Retina (tissue), 1 donor: ENCODE measurements at regions not wholly inside any gene's neighbourhood (a gene's known extent, or its start where the extent isn't known, plus 50 kb on each side); places are given as distances from the start of the nearest gene placed in this dataset.
"Not testable (repeated sequence)": the region's sequence is repeated elsewhere in the genome, so short reads cannot be mapped to it uniquely, and the experiment has no call there.

ENCODE experiments used
- DNase-seq: peaks from one replicate; pipeline ENCODE4 v3.0.0-alpha.2; 2016

DNA sequence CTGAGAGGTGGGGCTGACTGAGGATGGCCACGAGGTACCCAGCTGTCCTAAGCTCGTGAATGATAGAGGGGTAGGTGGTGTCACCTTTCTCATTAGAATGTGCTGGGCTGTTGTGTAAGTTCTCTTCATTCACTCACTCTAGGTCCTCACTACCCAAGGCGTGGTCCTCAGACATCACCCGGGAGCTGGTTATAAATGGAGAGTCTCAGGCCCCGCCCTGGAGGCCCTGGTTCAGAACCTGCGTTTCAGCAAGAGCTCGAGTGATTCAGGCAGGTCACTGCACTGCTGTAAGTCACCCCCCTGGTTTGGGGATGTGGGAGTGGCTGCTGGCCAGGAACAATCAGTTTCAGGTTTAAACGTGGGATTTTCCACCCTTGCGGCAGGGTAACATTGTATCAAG lies 139.8 kb downstream of the FOXL1 start:
- no peak for DNase-seq

DNA sequence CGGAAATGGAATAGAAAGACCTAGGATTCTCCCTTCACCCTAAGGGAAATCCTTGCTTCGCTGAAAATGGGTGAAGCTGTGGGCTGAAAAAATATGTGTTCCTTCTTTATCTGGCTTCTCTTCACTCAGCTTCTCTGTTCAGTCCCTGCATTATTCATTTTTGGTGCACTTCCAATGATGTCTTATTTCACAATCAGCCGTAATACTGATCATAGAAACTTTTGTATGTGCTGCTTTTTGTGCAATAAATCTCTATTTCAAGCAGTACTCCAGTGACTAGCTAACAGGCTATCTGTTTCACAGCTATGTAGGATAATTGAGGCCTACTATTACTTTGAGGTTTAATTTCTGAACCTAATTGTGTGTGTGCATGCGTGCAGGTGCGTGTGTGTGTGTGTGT lies 144.6 kb downstream of the FOXL1 start:
- DNase-seq = no peak

DNA sequence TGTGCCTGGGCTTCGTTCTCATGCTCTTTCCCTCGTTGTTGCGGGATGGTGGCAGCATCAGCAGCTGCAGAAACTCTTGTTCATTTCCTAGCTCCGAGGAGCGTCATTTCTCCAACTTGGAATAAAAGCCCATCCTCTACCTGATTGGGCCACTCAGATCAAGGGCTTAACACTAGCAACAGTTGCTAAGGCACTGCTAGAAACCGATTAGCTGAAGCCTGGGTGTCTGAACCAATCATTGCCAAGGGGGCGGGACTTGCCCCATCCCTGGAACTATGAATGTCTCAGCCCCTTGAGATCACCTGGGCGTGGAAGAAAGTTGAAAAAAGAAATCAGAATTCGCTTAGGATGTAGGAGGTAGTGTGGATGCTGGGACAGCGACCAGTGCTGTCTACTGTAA lies 145.3 kb downstream of the FOXL1 start:
- DNase-seq = no peak

DNA sequence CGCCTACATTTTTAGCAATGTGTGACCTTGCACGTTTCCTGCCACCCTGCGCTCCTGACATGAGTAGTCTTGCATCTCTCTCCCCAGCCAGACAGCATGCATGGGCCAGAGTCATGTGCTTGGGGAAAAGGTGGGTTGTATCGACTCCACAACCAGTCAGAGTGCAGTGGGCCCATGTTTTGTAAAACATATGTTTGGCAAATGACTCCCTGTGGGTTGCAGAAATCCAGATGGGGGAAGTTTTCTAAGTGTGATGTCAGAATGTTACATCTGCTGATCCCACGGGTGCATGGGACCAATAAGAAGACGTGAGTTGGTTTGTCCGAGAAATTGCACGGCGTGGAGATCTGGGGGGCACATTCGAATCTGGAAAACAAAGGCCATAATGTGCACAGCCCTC lies 147.1 kb downstream of the FOXL1 start:
- DNase-seq = no peak

DNA sequence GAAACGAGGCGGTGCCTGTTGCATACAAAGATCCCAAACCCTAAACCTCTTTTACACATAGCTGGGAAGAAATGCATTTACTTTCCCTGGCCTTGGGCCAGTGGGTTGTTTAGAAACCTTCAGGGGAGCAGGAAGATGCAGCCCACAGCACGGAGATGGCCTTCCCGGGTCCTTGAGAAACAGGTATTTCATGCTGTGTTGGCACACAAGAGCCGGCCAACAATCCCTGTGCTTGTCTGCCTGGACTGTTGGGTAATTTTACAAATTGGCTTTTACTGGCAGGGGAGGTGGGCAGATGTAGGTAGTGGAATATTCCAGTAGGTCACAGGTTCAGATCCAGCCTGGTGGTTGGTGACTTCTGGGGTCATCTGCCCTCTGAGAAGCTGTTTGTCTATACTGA lies 148.0 kb downstream of the FOXL1 start:
- no peak for DNase-seq

DNA sequence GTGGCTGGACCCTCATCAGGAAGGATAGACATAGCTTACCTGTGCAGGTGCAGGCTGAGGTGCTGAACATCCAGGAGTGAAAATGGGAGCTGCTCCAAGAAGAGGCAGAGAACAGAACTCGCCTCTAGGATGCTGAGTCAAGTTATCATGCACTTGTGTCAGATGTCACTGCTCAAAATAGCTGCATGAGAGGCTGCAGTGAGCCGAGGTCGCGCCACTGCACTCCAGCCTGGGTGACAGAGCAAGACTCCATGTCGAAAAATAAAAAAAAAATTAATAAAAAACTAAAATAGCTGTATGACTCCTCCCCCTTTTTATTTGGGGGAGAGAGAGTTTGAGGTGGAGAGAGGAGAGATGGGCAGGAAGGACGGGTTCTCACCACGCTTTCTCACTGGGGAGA lies 148.8 kb downstream of the FOXL1 start:
- no peak for DNase-seq

DNA sequence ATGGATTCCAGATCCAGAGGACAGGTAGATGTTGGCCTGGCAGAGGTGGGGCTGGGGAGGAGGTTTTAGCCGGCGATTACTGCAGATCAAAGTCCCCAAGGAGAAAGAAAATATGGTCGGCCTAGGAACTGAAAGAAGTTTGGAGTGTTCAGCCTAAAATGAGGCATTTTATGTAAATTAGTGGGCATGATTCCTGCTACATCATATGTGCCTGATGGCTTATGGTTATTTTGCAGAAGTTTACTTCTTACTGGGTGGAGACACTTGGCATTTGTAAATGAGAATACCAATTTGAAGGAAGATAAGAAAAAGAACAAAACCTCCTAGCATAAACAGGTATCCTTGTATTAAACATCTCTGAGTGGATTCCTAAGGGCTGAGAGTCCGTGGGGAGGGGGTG lies 149.3 kb downstream of the FOXL1 start:
- no peak for DNase-seq

DNA sequence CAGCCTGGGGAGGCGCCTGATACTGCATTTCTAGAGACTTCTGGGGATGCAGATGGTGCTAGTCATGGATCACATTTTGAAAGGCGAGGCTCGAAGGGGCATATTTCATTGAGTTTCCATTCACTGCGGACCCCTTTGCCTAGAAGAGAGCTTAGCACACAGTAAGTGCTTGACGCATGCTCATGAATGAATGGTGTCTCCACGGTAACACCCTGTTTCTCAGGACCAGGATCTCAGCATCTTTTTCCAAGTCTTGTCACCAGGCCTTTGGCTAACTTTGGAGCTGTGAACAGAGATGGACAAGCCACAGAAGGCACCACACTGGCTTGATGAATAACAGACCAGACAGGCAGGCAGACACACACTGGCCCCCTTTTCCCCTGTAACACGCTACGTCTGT lies 151.3 kb downstream of the FOXL1 start:
- DNase-seq = no peak

DNA sequence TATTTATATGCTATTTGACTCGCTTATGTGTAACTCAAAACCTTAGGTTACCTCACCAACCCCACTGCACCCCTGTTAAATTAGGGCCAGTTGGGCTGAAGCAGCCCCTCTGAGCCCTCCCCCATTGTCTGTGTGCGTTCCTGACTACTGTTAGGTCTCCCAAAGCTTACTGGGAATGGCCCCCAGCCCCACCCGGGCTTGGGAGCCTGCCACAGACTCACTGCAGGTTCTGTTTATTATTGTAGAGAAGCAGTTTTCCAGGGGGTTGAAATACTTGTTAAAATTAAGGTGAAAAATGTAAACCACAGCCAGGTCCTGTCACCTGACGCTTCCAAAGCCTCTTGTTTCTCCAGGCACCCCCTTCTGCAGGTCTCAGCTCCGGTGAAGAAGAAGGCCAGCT lies 151.7 kb downstream of the FOXL1 start:
- DNase-seq = no peak

DNA sequence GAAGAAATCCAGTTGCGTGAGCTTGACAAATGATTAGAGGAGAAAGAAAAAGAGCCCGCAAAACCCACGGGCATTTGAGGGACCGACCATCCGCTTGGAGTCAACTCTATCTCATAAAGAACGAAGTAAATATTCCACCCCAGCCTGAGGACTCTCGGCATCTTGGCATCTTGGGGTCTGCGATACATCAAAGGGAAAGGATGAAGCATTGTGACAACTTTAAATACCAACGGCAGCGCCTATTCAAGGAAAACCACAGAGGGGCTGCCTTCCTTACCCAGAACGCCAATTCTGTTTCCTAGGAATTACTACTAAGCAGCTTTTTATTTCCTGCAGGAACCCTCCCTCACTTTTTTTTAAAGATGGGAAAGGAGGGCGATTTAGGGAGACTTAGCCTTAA lies 152.2 kb downstream of the FOXL1 start:
- no peak for DNase-seq

DNA sequence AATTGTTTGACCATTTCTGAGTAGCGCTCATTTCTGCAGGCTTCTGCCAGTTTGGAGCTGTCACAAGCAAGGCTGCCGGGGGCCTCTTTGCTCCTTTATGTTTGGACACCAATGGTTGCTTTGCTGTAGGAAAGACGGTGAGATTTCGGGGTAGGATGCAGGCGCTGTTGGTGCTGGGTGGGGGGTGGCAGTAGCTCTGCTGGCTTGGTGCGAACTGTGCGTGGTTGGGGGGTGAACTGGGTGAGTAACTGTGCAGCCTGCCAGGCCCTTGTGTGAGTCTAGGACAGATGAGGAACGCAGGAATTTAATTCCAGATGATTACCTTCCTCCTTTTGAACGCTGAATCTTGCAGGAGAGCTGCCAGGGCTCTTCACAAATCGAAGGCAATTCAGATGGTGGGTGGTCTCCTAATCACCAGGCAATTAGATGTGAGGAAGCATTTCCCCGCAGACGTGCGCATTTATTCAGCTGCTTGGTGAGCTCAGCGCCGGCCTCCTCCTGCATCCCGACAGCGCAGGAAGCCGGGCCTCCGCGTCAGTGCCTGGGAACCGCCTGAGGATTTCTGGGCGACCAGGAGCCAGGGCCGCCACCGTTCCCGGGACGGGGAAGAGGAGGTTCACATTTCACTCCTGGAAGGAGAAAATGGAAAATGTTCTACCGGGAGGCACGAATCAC lies 154.4 kb downstream of the FOXL1 start:
- DNase-seq = peak; percentile 85

DNA sequence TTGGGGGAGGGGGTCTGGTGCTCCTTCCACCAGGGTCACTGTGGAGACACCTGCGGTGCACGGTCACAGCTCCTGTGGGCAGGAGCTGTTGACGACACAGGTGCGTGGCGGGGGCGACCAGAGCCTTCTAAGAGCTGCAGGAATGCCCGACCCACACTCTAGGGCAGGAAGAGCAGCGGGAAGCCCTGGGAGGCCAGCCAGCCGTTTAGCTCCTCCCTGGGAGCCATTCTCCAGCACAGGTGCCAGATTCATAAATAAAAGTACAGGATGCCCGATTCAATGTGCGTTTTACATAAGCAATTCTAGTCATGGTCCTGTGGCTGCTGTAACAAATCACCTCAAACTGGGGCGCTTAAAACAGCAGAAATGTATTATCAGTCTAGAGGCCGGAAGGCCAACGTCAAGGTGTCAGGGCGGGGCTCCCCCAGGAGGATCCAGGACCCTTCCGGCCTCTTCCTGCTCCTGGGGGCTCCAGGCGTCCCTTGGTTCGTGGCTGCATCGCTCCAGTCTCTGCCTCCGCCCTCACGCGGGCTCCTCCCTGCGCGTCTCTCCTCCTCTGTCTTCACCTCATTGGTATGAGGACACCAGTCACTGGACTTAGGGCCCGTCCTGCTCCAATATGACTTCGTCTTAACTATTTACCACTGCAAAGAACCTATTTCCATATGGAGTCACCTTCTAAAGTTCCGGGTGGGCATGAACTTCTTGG lies 155.4 kb downstream of the FOXL1 start:
- no peak for DNase-seq

DNA sequence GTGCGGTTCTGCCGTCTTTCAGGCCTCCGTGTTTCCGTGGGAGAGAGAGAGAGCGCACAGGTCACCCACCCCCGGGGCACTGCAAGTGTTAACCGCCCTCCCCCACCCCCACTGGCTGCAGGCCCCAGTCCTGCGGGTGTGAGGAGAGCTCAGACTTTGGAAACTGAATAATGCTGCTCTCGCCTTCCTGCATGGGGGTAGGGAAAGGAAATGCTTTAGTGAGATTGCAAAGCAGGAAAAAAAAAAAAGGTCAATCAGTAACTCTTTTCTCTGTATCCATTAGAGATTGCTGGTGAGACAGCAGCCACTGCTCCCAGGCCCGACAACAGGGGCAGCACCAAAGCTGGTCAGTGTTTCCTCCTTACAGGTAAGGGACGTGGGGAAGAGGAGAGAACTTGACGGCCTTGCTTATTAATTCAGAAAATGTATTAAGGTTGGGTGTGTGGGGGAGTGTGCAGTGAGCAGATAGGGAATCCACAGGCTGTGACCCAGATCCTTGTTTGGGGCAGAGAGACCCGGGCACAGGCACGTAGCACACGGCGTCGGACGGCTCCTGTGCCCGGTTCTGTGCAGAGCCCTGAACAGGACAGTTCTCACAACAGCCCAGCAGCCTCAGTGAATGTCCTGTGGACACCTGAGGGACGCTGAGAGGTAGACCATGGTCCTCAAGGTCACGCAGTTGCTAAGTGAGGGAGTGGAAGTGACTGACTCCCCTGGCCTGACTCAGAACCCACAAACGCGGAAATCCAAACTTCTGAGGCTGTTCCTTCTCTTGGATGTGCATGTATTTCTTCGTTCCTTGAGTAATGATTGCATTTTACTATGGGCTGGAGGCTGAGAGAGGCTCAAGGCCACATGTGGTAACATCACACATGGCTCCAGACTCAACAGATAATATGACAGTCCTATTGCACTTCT lies 156.5 kb downstream of the FOXL1 start:
- no peak for DNase-seq

DNA sequence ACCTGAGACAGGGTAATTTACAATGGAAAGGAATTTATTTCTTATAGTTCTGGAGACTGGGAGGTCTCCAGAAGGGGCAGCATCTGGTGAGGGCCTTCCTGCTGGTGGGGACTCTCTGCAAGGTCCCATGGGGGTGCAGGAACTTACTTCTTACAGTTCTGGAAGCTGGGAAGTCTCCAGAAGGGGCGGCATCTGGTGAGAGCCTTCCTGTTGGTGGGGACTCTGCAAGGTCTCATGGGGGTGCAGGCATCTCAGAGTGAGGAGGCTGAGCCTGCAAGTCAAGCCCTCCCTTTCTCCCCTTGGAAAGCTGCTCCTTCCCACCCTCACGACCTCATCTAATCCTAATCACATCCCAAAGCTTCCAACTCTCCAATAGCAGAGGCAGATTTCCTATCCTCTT lies 157.4 kb downstream of the FOXL1 start:
- no peak for DNase-seq

DNA sequence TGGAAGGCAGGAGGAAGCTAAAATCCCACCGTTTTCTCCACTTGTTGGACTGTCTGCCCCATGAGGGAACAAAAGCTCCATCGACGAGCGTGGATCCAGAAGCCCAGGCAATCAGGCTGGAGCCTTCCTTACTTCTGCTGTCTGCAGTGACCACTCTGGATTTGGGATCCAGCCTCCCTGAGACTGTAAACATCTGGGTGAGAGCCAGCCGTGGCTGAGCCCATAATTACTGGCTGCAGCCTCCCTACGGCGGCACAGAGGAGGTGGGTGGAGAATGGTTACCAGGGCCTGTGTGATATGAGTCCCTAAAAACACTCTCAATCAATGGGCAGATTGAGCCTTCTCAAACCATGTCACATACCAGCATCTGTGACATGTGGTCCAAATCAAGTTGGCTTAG lies 158.2 kb downstream of the FOXL1 start:
- no peak for DNase-seq

DNA sequence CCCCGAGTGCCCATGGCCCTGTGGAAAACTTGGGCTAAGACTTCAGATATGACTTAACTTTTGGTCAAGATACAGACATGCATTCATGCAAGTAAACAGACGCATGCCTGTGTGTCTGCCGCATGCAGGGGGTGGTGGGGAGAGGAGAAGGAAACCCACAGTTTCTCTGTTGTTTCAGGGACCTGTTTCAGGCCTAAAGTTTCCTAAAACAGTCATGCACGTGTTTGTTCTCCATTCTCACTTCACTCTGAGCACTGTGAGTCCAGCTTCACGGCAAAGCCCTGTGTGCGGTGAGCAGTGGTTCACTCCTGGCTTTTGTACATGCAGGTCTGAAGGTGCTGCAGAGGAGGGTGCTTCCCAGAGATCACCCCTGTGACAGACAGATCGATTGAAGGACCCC lies 158.7 kb downstream of the FOXL1 start:
- no peak for DNase-seq

DNA sequence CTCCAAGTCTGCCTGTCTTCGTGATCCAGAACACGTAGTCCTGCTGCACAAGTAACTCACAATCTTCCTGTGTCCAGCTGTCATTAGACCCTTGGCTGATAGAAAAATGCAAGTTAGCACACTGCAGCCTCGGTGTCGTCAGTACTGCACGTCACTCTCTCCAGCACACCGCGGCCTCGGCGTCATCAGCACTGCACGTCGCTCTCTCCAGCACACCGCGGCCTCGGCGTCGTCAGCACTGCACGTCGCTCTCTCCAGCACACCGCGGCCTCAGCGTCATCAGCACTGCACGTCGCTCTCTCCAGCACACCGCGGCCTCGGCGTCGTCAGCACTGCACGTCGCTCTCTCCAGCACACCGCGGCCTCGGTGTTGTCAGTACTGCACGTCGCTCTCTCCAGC lies 160.0 kb downstream of the FOXL1 start:
- not testable (repeated sequence) for DNase-seq

DNA sequence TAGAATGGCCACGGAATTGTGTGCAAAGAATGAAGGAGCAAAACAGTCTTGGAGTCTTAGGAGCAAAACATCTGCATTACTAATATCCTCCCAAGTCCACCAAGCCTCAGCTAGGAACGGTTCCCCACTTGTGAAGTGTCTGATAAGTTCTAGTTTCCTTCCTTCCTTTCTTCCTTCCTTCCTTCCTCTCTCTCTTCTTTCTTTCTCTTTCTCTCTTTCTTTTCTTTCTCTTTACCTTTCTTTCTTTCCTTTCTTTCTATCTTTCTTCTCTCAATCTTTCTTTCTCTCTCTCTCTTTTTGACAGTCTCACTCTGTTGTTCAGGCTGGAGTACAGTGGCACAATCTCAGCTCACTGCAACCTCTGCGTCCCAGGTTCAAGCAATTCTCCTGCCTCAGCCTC lies 160.8 kb downstream of the FOXL1 start:
- DNase-seq = no peak

DNA sequence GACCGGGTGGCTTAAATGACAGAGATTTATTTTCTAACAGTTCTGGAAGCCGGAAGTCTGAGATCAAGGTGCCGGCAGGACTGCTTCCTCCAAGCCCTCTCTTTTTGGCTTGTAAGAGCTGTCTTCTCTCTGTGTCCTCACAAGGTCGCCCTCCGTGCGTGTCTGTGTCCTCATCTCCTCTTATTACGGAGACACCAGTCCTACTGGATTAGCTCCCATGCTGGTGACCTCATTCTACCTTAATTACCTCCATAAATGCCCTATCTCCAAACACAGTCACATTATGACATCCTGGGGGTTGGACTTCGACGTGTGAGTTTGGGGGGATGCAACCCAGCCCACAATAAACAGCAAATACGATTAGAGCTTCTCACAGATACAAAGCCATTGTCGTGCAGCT lies 161.5 kb downstream of the FOXL1 start:
- no peak for DNase-seq

DNA sequence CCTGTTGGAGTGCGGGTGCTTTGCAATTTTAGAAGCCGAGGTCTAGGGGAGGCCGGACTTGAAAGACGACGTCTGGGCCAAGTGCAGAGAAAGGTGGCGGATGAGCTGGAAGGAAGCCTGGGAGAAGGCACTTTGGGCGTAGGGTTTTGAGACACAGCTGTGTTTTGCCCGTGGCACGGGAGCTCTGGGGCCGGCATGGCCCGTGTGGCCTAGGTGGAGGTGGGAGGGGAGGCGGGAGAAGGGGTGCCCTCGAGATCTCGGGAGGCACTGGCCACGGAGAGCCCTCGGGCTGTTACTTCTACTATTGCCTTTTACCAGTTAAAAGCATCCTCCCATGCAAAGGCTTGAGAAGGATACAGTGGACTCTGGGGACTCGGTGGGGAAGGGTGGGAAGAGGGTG lies 161.9 kb downstream of the FOXL1 start:
- DNase-seq = no peak

DNA sequence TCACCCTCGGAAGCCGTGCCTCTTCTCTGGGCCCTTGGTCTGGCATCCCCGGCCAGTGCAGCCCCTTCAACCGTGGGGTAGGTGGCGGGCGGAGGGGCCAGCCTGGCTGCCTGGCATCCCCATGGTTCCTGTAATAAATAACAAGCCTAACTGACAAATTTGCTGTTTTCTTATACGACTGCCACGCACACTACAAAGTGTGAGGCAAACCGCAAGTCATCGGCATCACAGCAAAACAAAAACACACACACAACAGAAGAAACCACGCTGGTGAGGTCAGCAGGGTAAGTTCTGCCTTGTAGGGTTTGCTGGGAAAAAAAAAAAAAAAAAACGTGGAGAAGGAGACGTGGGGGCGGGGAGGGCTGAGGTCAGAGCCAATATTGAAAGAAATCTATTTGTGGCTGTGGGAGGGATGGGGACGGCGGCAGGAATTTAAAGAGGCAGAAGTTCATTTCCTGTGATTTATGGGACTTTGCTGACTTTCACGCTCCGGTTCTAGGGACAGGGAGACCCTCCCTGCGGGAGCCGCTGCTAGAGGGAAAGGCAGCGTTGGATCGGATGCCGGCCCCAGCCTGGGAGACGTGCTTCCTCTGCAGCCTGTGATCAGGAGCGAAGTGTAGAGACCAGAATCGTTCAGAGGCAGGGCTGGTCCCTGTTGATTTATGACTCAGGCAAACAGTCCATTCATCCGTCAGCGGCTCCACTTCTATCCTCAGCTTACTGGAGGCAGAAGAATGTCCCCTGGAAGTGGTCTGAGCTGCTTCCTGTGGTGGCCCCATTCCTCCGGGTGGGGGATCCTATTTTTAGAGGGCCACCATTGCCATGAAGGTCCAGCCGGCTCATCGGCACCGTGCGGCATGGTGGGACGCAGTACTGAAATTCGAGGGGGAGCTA lies 162.8 kb downstream of the FOXL1 start:
- DNase-seq = peak; percentile 37

DNA sequence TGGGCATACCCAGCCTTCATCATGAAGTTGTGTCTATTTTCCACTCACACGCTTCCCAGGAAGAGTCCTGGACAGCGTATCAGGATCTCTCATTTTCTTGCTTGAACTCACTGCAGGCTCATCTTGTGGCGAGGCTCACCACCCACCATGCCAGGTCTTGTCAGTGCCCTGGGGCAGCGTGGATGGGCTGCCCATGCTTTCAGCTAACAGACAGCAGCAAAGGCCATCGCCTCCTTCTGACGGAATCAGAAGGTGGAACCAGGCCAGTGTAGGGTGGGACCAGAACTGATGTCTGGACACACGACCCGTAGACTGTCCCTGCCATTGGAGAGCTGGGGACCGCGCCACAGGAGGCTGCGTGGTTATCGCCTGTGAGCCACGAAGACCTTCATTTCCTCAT lies 169.4 kb downstream of the FOXL1 start:
- DNase-seq = no peak

DNA sequence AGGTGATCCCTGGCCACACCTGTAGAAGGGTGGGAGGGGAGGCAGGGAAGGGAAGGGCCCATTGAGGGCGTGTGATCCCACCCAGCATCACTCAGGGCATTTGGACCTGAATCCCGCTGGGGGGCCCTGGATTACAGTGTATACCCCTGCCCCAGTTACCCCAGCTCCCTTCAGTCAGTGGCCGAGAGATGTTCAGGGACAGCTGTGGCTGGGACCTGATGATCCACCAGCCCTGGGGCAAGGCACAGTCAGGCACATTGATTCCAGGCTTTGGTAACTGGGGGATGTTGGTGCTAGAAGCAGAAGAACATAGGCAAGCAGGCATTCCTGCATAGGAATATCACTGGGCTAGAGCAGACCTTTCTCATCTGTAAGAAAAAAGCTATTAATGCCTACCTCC lies 170.3 kb downstream of the FOXL1 start:
- DNase-seq = no peak
